IMR-90 (cell line): ENCODE measurements at regions not wholly inside any gene's neighbourhood (a gene's known extent, or its start where the extent isn't known, plus 50 kb on each side); places are given as distances from the start of the nearest gene placed in this dataset.

Source experiments
- ATAC-seq: fragments of 200-7000 bp; cut with Tn5 transposase; 2 replicates; pipeline ENCODE4 v1.9.1; 2020; ENCODE audit warnings: low read depth, mild to moderate bottlenecking, moderate library complexity
- BruUV-seq: library from RNA; stranded (reverse); fragments of 400-500 nt; replicated peaks from 2 replicates; lab custom pipeline; 2021; lab: Mats Ljungman, UMichigan
- CTCF ChIA-PET: fragments of 300-600 bp; formaldehyde crosslinking; extraction: SDS; loops from one replicate; lab custom pipeline; 2021; ENCODE audit warnings: antibody characterized with exemption; lab: Yijun Ruan, JAX
- POLR2A ChIA-PET: fragments of 300-600 bp; sonication (Branson Sonifier 250); formaldehyde crosslinking; loops from one replicate; lab custom pipeline; 2022; ENCODE audit warnings: antibody characterized with exemption; ENCODE audit not compliant: unreplicated experiment; lab: Charles Lee
- DNase-seq: peaks from one replicate; pipeline ENCODE4 v3.0.0; 2013
- H2AFZ ChIP-seq: replicated peaks from 2 replicates; pipeline ENCODE3; 2013; ENCODE audit warnings: low read length, mild to moderate bottlenecking; ENCODE audit not compliant: poor library complexity
- H2AK5ac ChIP-seq: 2 replicates; pipeline ENCODE4 v1.6.1; 2013; ENCODE audit warnings: low read depth, low read length, inconsistent platforms
- H2AK9ac ChIP-seq: replicated peaks from 2 replicates; pipeline ENCODE3; 2013; ENCODE audit warnings: mild to moderate bottlenecking, low read depth, low read length, moderate library complexity; ENCODE audit not compliant: poor library complexity
- H2BK120ac ChIP-seq: 2 replicates; pipeline ENCODE4 v1.6.1; 2013; ENCODE audit warnings: low read depth, low read length, inconsistent platforms
- H2BK15ac ChIP-seq: 3 replicates; pipeline ENCODE4 v1.6.1; 2013; ENCODE audit warnings: low read depth, low read length, inconsistent platforms
- H2BK20ac ChIP-seq: 2 replicates; pipeline ENCODE4 v1.6.1; 2013; ENCODE audit warnings: low read depth, mild to moderate bottlenecking, inconsistent platforms, low read length, moderate library complexity
- H2BK5ac ChIP-seq: 2 replicates; pipeline ENCODE4 v1.6.1; 2013; ENCODE audit warnings: mild to moderate bottlenecking, low read depth, low read length, inconsistent platforms; ENCODE audit not compliant: poor library complexity, severe bottlenecking
- H3K14ac ChIP-seq: replicated peaks from 2 replicates; pipeline ENCODE4 v1.6.1; 2013; ENCODE audit warnings: low read depth, low read length, inconsistent platforms
- H3K18ac ChIP-seq: 2 replicates; pipeline ENCODE4 v1.6.1; 2013; ENCODE audit warnings: low read depth, low read length, control low read depth
- H3K23ac ChIP-seq: 2 replicates; pipeline ENCODE4 v1.6.1; 2013; ENCODE audit warnings: low read depth, low read length, inconsistent platforms
- H3K27ac ChIP-seq: 2 replicates; pipeline ENCODE4 v1.5.1; 2013; ENCODE audit warnings: mild to moderate bottlenecking, control low read depth, low read length; ENCODE audit not compliant: insufficient read depth
- H3K27me3 ChIP-seq: 2 replicates; pipeline ENCODE4 v1.6.1; 2013; ENCODE audit warnings: low read length; ENCODE audit not compliant: control insufficient read depth, insufficient read depth
- H3K36me3 ChIP-seq: 2 replicates; pipeline ENCODE4 v1.6.1; 2013; ENCODE audit warnings: low read length, mixed read lengths; ENCODE audit not compliant: control insufficient read depth, insufficient read depth
- H3K4ac ChIP-seq: 2 replicates; pipeline ENCODE4 v1.6.1; 2013; ENCODE audit warnings: low read depth, low read length, inconsistent platforms
- H3K4me1 ChIP-seq: 2 replicates; pipeline ENCODE4 v1.6.1; 2013; ENCODE audit warnings: low read length, mixed read lengths; ENCODE audit not compliant: control insufficient read depth, insufficient read depth
- H3K4me2 ChIP-seq: 2 replicates; pipeline ENCODE4 v1.6.1; 2013; ENCODE audit warnings: low read depth, mild to moderate bottlenecking, control low read depth, low read length, moderate library complexity
- H3K4me3 ChIP-seq: 2 replicates; pipeline ENCODE4 v1.5.1; 2013; ENCODE audit warnings: low read depth, mild to moderate bottlenecking, control low read depth, low read length, moderate library complexity; ENCODE audit not compliant: insufficient read depth
- H3K56ac ChIP-seq: 2 replicates; pipeline ENCODE4 v1.6.1; 2013; ENCODE audit warnings: low read length, inconsistent platforms; ENCODE audit not compliant: insufficient read depth; ENCODE audit errors: extremely low read depth
- H3K79me1 ChIP-seq, 2 experiments: 2 replicates each; pipeline ENCODE4 v1.6.1; 2013; ENCODE audit warnings: low read length in 2 of 2, inconsistent platforms in 1 of 2, low read depth in 1 of 2
- H3K9ac ChIP-seq: 2 replicates; pipeline ENCODE4 v1.6.1; 2013; ENCODE audit warnings: low read depth, low read length, control low read depth
- H3K9me1 ChIP-seq: 2 replicates; pipeline ENCODE4 v1.6.1; 2013; ENCODE audit warnings: low read length, inconsistent platforms; ENCODE audit not compliant: insufficient read depth
- H3K9me3 ChIP-seq: 2 replicates; pipeline ENCODE4 v1.6.1; 2013; ENCODE audit warnings: low read length; ENCODE audit not compliant: control insufficient read depth, insufficient read depth
- H4K20me1 ChIP-seq: 2 replicates; pipeline ENCODE4 v1.6.1; 2013; ENCODE audit warnings: low read length, inconsistent platforms; ENCODE audit not compliant: insufficient read depth
- H4K5ac ChIP-seq: 2 replicates; pipeline ENCODE4 v1.6.1; 2013; ENCODE audit warnings: mild to moderate bottlenecking, low read depth, low read length, control low read depth
- H4K8ac ChIP-seq, 2 experiments: 2 replicates each; pipeline ENCODE4 v1.6.1; 2013; ENCODE audit warnings: low read depth in 2 of 2, low read length in 2 of 2, control low read depth in 1 of 2, inconsistent platforms in 1 of 2
- H4K91ac ChIP-seq: 2 replicates; pipeline ENCODE4 v1.6.1; 2013; ENCODE audit warnings: low read depth, low read length, inconsistent platforms; ENCODE audit not compliant: insufficient read depth
- FOS ChIP-seq: fragments of 150-350 bp; IDR thresholded peaks from 2 replicates; pipeline ENCODE4 v1.6.1; 2016; ENCODE audit warnings: low read depth, low read length
- POLR2A ChIP-seq: IDR thresholded peaks from 2 replicates; pipeline ENCODE4 v1.6.1; 2012; ENCODE audit warnings: mild to moderate bottlenecking, low read depth, low read length
- RCOR1 ChIP-seq: IDR thresholded peaks from 2 replicates; pipeline ENCODE4 v1.6.1; 2012; ENCODE audit warnings: mild to moderate bottlenecking, low read length, improper control_type of control experiment; ENCODE audit not compliant: insufficient replicate concordance
- WGBS, 2 experiments: methylation state at CpG; one replicate each; pipeline versions ENCODE4 v1.1.5 to v1.1.7; 2013; ENCODE audit warnings: missing lambda C conversion rate in 2 of 2; ENCODE audit not compliant: insufficient read length in 1 of 2; ENCODE audit errors: extremely low coverage in 2 of 2; 5-methylcytosine and 5-hydroxymethylcytosine counted together
- dilution Hi-C: fragments of 300-500 bp; cut with HindIII; formaldehyde crosslinking; loops from one replicate; pipeline ENCODE4 v1.14.3; 2018; ENCODE audit warnings: low sequenced_read_pairs; ENCODE audit not compliant: unreplicated experiment
- in situ Hi-C: fragments of 300-500 bp; cut with MboI; formaldehyde crosslinking; loops from 3 replicates; pipeline ENCODE4 v1.14.3; 2019; ENCODE audit warnings: low sequenced_read_pairs, inconsistent platforms, mixed read lengths
- intact Hi-C: fragments of 100-400 bp; cut with micrococcal nuclease; formaldehyde crosslinking; loops from 2 replicates; pipeline ENCODE4 v1.10.0; 2022
- TF ChIP-seq, protein P1 (sequence below): conservative IDR thresholded peaks from 2 replicates; pipeline ENCODE4 v1.5.1; 2012; ENCODE audit warnings: mild to moderate bottlenecking, low read depth, low read length, improper control_type of control experiment

DNA sequence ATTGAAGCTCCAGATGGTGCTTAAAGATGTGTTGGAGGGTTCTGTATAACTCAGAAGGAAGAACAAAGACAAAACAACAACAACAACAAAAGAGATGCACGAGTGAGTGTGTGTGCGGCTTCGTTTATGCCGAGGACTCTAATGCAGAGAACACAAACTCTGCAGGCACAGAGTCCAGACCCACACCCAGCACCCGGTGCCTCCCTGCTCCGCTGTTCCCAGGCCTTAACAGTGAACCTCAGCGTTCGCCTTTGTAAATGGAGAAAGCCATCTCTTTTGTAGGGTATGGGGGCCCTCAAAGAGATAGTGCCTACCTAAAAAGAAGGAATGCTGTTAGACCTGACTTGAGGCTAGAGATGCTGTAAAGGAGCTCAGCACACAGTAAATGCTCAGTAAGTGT is 243.3 kb downstream of the ERMARD start:
- ChIA-PET CTCF (no interaction called here), POLR2A (no interaction called here)
- H3K14ac ChIP-seq: no peak overlapping the region
- no peak overlapping the region for H4K5ac ChIP-seq
- ATAC-seq: no peak
- no peak overlapping the region for H2AK9ac ChIP-seq
- no peak overlapping the region for H3K23ac ChIP-seq
- no peak overlapping the region for H3K4ac ChIP-seq
- no peak overlapping the region for H3K4me3 ChIP-seq
- H3K4me2 ChIP-seq: no peak overlapping the region
- no peaks in the 10 kb centered on the region for H3K36me3 ChIP-seq
- no peak overlapping the region for H4K91ac ChIP-seq
- no peaks in the 10 kb centered on the region for H3K4me1 ChIP-seq
- TF ChIP-seq FOS (no peak), POLR2A (no peak), RCOR1 (no peak)
- TF ChIP-seq, protein P1, sequence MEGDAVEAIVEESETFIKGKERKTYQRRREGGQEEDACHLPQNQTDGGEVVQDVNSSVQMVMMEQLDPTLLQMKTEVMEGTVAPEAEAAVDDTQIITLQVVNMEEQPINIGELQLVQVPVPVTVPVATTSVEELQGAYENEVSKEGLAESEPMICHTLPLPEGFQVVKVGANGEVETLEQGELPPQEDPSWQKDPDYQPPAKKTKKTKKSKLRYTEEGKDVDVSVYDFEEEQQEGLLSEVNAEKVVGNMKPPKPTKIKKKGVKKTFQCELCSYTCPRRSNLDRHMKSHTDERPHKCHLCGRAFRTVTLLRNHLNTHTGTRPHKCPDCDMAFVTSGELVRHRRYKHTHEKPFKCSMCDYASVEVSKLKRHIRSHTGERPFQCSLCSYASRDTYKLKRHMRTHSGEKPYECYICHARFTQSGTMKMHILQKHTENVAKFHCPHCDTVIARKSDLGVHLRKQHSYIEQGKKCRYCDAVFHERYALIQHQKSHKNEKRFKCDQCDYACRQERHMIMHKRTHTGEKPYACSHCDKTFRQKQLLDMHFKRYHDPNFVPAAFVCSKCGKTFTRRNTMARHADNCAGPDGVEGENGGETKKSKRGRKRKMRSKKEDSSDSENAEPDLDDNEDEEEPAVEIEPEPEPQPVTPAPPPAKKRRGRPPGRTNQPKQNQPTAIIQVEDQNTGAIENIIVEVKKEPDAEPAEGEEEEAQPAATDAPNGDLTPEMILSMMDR: no peak
- H2AK5ac ChIP-seq: no peak overlapping the region
- no peak overlapping the region for H2BK20ac ChIP-seq
- BruUV-seq: no TSS peak
- H4K20me1 ChIP-seq: no peaks in the 10 kb centered on the region
- no peak overlapping the region for H2BK5ac ChIP-seq
- no peaks in the 10 kb centered on the region for H3K27me3 ChIP-seq
- H3K9me3 ChIP-seq: peaks cover 39% of the 10 kb centered on the region
- no peaks in the 10 kb centered on the region for H3K79me1 ChIP-seq
- in situ Hi-C loops (no loop called here), intact Hi-C loops (no loop called here), dilution Hi-C loops (no loop called here)
- no peak overlapping the region for H2BK15ac ChIP-seq
- H3K9ac ChIP-seq: no peak overlapping the region
- H2AFZ ChIP-seq: no peak overlapping the region
- H2BK120ac ChIP-seq: no peak overlapping the region
- DNase-seq: no peak
- H3K27ac ChIP-seq: no peak overlapping the region
- H3K18ac ChIP-seq: no peak overlapping the region
- no CpG with 5 or more reads among the region's 8 CpGs for WGBS, 2 experiments
- no peak overlapping the region for H3K56ac ChIP-seq
- no peaks in the 10 kb centered on the region for H3K9me1 ChIP-seq
- no peak overlapping the region for H4K8ac ChIP-seq
